K562 (cell line): ENCODE measurements at regions not wholly inside any gene's neighbourhood (a gene's known extent, or its start where the extent isn't known, plus 50 kb on each side); places are given as distances from the start of the nearest gene placed in this dataset.

Source experiments
- ATAC-seq: fragments of 200-7000 bp; cut with Tn5 transposase; 3 replicates; pipeline ENCODE4 v1.9.1; 2020; ENCODE audit warnings: moderate library complexity
- BruUV-seq: library from RNA; stranded (reverse); fragments of 400-500 nt; replicated peaks from 2 replicates; lab custom pipeline; 2021; lab: Mats Ljungman, UMichigan
- CTCF ChIA-PET: fragments of 300-600 bp; formaldehyde crosslinking; extraction: SDS; loops from one replicate; lab custom pipeline; 2021; ENCODE audit warnings: low intra/inter-chr PET ratio; lab: Yijun Ruan, JAX
- POLR2A ChIA-PET: fragments of 300-600, 350-650 bp; sonication (Branson Sonifier 250); formaldehyde crosslinking; extraction: SDS; loops from one replicate; lab custom pipeline; 2021; ENCODE audit warnings: antibody characterized with exemption, inconsistent platforms; lab: Yijun Ruan, JAX
- DNase-seq, 4 experiments: peaks; one replicate each; pipeline versions ENCODE4 v3.0.0 to v3.0.0-alpha.2; 2011 to 2018; ENCODE audit warnings: low spot score in 3 of 4, mixed read lengths in 3 of 4; ENCODE audit errors: extremely low read depth in 1 of 4
- FAIRE-seq: peaks from 2 replicates; lab custom pipeline; 2011; peaks lifted over from hg19 to GRCh38; lab: Jason Lieb, UNC
- H2AFZ ChIP-seq: 2 replicates; pipeline ENCODE4 v1.6.0; 2011; ENCODE audit warnings: low read depth, low read length, control low read depth, inconsistent platforms
- H3K27ac ChIP-seq: fragments of 200-600 bp; 3 replicates; pipeline ENCODE4 v1.8.0; 2011; ENCODE audit warnings: low read depth, mild to moderate bottlenecking, control low read depth, inconsistent platforms, low read length, moderate library complexity, mixed read lengths; ENCODE audit errors: extremely low read depth
- H3K27me3 ChIP-seq, 2 experiments: fragments of 300-600 bp in 1 of 2; 2 replicates in 1 of 2; 3 replicates in 1 of 2; pipeline versions ENCODE4 v1.6.0 to v1.8.0; 2011; ENCODE audit warnings: inconsistent platforms in 2 of 2, low read length in 2 of 2, mild to moderate bottlenecking in 1 of 2, mixed read lengths in 1 of 2, moderate library complexity in 1 of 2; ENCODE audit not compliant: control insufficient read depth in 2 of 2, insufficient read depth in 2 of 2
- H3K36me3 ChIP-seq: fragments of 300-600 bp; 3 replicates; pipeline ENCODE4 v1.8.0; 2011; ENCODE audit warnings: mild to moderate bottlenecking, low read length, inconsistent platforms; ENCODE audit not compliant: control insufficient read depth, insufficient read depth
- H3K4me1 ChIP-seq, 2 experiments: fragments of 200-600 bp in 1 of 2; replicated peaks in 1 of 2; 2 replicates in 1 of 2; 3 replicates in 1 of 2; pipeline versions ENCODE4 v1.5.1 to v1.8.0; 2011; ENCODE audit warnings: inconsistent platforms in 2 of 2, low read length in 2 of 2, mild to moderate bottlenecking in 1 of 2, mixed read lengths in 1 of 2, moderate library complexity in 1 of 2; ENCODE audit not compliant: control insufficient read depth in 2 of 2, insufficient read depth in 2 of 2
- H3K4me2 ChIP-seq: 2 replicates; pipeline ENCODE4 v1.6.1; 2011; ENCODE audit warnings: low read length, control low read depth, inconsistent platforms, mixed read lengths; ENCODE audit not compliant: insufficient read depth
- H3K4me3 ChIP-seq: fragments of 200-600 bp; sonication (generic), shearing (Covaris generic); 2 replicates; pipeline ENCODE4 v1.5.1; 2016; ENCODE audit warnings: control low read depth, inconsistent platforms
- H3K79me2 ChIP-seq: fragments of 200-600 bp; 3 replicates; pipeline ENCODE4 v1.8.0; 2011; ENCODE audit warnings: low read length, inconsistent platforms; ENCODE audit not compliant: control insufficient read depth, insufficient read depth
- H3K9ac ChIP-seq, 2 experiments: 2 replicates each; pipeline versions ENCODE4 v1.6.0 to v1.6.1; 2011; ENCODE audit warnings: low read depth in 2 of 2, low read length in 2 of 2, control low read depth in 1 of 2, inconsistent platforms in 1 of 2, mild to moderate bottlenecking in 1 of 2, mixed read lengths in 1 of 2; ENCODE audit not compliant: insufficient read depth in 1 of 2
- H3K9me1 ChIP-seq: one replicate; pipeline ENCODE4 v1.6.0; 2011; ENCODE audit warnings: inconsistent platforms, mild to moderate bottlenecking, low read length, moderate library complexity; ENCODE audit not compliant: control insufficient read depth, insufficient read depth
- H3K9me3 ChIP-seq: replicated peaks from 2 replicates; pipeline ENCODE4 v1.5.1; 2011; ENCODE audit warnings: low read depth, low read length, inconsistent platforms; ENCODE audit not compliant: control insufficient read depth, insufficient read depth
- H4K20me1 ChIP-seq: replicated peaks from 2 replicates; pipeline ENCODE4 v1.6.1; 2011; ENCODE audit warnings: low read length, inconsistent platforms, mixed read lengths; ENCODE audit not compliant: control insufficient read depth, insufficient read depth
- ATF3 ChIP-seq, 2 experiments: fragments of 450-650 bp in 1 of 2; sonication (generic) in 1 of 2; formaldehyde crosslinking in 1 of 2; IDR thresholded peaks in 1 of 2; conservative IDR thresholded peaks in 1 of 2; 2 replicates each; pipeline versions ENCODE4 v1.6.1 to v1.8.1; 2016 to 2023; ENCODE audit warnings: mild to moderate bottlenecking in 2 of 2, moderate library complexity in 2 of 2, inconsistent platforms in 1 of 2, missing genetic modification reagents in 1 of 2
- CEBPB ChIP-seq: fragments of 450-650 bp; IDR thresholded peaks from 2 replicates; pipeline ENCODE4 v1.6.1; 2016; ENCODE audit warnings: missing genetic modification characterization, missing compliant biosample characterization
- CSDE1 ChIP-seq, 2 experiments: fragments of 450-650 bp; IDR thresholded peaks; 2 replicates each; pipeline ENCODE4 v1.6.1; 2016; ENCODE audit warnings: mild to moderate bottlenecking in 1 of 2
- POLR2A ChIP-seq: fragments of 450-650 bp; conservative IDR thresholded peaks from 2 replicates; pipeline ENCODE4 v1.6.1; 2016
- SNAPC5 ChIP-seq: fragments of 250-450 bp; sonication (Bioruptor Pico); IDR thresholded peaks from 2 replicates; pipeline ENCODE4 v1.8.0; 2021; ENCODE audit warnings: moderate library complexity, mild to moderate bottlenecking, inconsistent platforms
- SOX6 ChIP-seq: fragments of 450-650 bp; IDR thresholded peaks from 2 replicates; pipeline ENCODE4 v1.6.1; 2014; ENCODE audit warnings: mild to moderate bottlenecking
- TAF15 ChIP-seq: fragments of 200-400 bp; formaldehyde crosslinking; IDR thresholded peaks from 2 replicates; pipeline ENCODE4 v1.6.1; 2017; ENCODE audit warnings: mild to moderate bottlenecking, low read depth, low read length, moderate library complexity
- TCF7L2 ChIP-seq: fragments of 150-350 bp; IDR thresholded peaks from 2 replicates; pipeline ENCODE4 v1.6.1; 2016; ENCODE audit warnings: low read depth, mild to moderate bottlenecking, low read length, moderate library complexity
- XRCC5 ChIP-seq: fragments of 200-400 bp; formaldehyde crosslinking; IDR thresholded peaks from 2 replicates; pipeline ENCODE4 v1.6.1; 2017; ENCODE audit warnings: low read depth, mild to moderate bottlenecking, low read length
- ZKSCAN1 ChIP-seq: fragments of 150-350 bp; IDR thresholded peaks from 2 replicates; pipeline ENCODE4 v1.6.1; 2016; ENCODE audit warnings: low read depth, low read length
- ZNF143 ChIP-seq: sonication (generic); formaldehyde crosslinking; IDR thresholded peaks from 2 replicates; pipeline ENCODE4 v1.9.0; 2022; ENCODE audit warnings: mild to moderate bottlenecking, missing genetic modification reagents
- ZNF232 ChIP-seq: sonication (generic); formaldehyde crosslinking; IDR thresholded peaks from 2 replicates; pipeline ENCODE4 v1.8.0; 2022; ENCODE audit warnings: mild to moderate bottlenecking, missing genetic modification reagents
- ZNF436 ChIP-seq: fragments of 250-450, 450-650 bp; sonication (Bioruptor Pico); formaldehyde crosslinking; IDR thresholded peaks from 2 replicates; pipeline ENCODE4 v1.7.0; 2020; ENCODE audit warnings: mild to moderate bottlenecking
- WGBS: fragments of 100-300 bp; shearing (Covaris generic); methylation state at CpG from one replicate; pipeline ENCODE4 v1.1.6; 2016; ENCODE audit warnings: low coverage, mixed read lengths; ENCODE audit not compliant: insufficient coverage; ENCODE audit errors: missing lambda C conversion rate; 5-methylcytosine and 5-hydroxymethylcytosine counted together
- in situ Hi-C: fragments of 300-500 bp; cut with MboI; formaldehyde crosslinking; loops from 4 replicates; pipeline ENCODE4 v1.15.0; 2018; ENCODE audit warnings: inconsistent platforms, mixed read lengths
- intact Hi-C: fragments of 100-400 bp; cut with micrococcal nuclease; formaldehyde crosslinking; loops from 2 replicates; pipeline ENCODE4 v1.14.2; 2022

- in situ Hi-C loops: no loop called here
Measured at GRCh38 chr5:75839547-75839946, 122.3 kb upstream of the POC5 start.

More at GRCh38 chr5:75839547-75839946, 122.3 kb upstream of the POC5 start:
- POLR2A ChIA-PET: no interaction called here
- DNase-seq: no peak
- Histone ChIP-seq H4K20me1 (no peaks in the 10 kb centered on the region), H3K27me3 (no peaks in the 10 kb centered on the region), H2AFZ (no peak overlapping the region), H3K9me1 (no peaks in the 10 kb centered on the region)
- WGBS: 0% methylated on average over 1 of the region's 1 CpG
- intact Hi-C loops: no loop called here
- ATAC-seq: no peak
- TF ChIP-seq TCF7L2 (no peak), TAF15 (no peak), ATF3 (IDR thresholded peaks at IDR 0.05) (no peak), ATF3 (CRISPR knock-in tag; conservative IDR thresholded peaks at IDR 0.05) (no peak), SNAPC5 (no peak), ZNF232 (no peak), CSDE1 (IDR thresholded peaks at IDR 0.05) (no peak), ZKSCAN1 (no peak), ZNF436 (CRISPR knock-in tag) (no peak), SOX6 (no peak), XRCC5 (no peak), CEBPB (tag) (no peak), POLR2A (no peak), ZNF143 (CRISPR knock-in tag) (no peak)
- TF ChIP-seq, all 486 proteins: peak for 0
- H3K27ac ChIP-seq: no peak overlapping the region
- no peak for FAIRE-seq
- CTCF ChIA-PET: no interaction called here
- H3K4me2 ChIP-seq: no peak overlapping the region
- no peaks in the 10 kb centered on the region for H3K9me3 ChIP-seq
- no peak overlapping the region for H3K4me3 ChIP-seq
- H3K36me3 ChIP-seq: no peaks in the 10 kb centered on the region
- no peaks in the 10 kb centered on the region for H3K4me1 ChIP-seq
- no TSS peak for BruUV-seq
- no peak overlapping the region for H3K9ac ChIP-seq
- no peaks in the 10 kb centered on the region for H3K79me2 ChIP-seq
